Fibroblast of skin of back (primary cell): ENCODE measurements at regions not wholly inside any gene's neighbourhood (a gene's known extent, or its start where the extent isn't known, plus 50 kb on each side); places are given as distances from the start of the nearest gene placed in this dataset.
"Not testable (repeated sequence)": the region's sequence is repeated elsewhere in the genome, so short reads cannot be mapped to it uniquely, and the experiment has no call there.

Experiments used
- DNase-seq: peaks from one replicate; pipeline ENCODE4 v3.0.0-alpha.2; 2013

- no peak for DNase-seq
These were observed 73.2 kb downstream of the GGTLC2 start for GRCh38 chr22:22717664-22718063.

DNA sequence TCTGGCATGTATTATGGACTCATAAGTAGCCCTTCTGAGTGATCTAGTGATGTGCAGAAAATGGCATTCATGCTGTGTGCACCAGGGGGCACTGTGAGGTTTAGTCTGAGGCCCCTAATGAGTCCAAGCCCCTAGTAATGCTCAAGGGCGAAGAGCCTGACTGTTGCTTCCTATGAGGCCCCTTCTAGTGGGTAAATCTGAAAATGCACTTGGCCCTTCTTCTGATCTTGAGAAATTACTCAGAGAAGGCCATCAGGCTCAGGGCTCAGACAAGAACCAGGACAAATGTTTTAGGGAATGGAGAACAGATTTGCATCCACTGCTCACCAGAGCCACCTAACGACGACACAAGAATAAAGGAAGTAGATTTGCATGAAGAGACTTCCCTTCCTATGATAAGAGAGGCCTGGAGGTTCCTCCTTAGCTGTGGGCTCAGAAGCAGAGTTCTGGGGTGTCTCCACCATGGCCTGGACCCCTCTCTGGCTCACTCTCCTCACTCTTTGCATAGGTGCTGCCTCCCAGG is 75.8 kb downstream of the GGTLC2 start:
- peak; percentile 33 for DNase-seq

GRCh38 chr22:22720724-22721261 is 76.4 kb downstream of the GGTLC2 start:
- no peak for DNase-seq

- peak; percentile 13 for DNase-seq
These were observed 77.4 kb downstream of the GGTLC2 start for GRCh38 chr22:22721681-22722354.

- DNase-seq = no peak
These were observed 84.0 kb downstream of the GGTLC2 start for GRCh38 chr22:22728382-22728781.

DNA sequence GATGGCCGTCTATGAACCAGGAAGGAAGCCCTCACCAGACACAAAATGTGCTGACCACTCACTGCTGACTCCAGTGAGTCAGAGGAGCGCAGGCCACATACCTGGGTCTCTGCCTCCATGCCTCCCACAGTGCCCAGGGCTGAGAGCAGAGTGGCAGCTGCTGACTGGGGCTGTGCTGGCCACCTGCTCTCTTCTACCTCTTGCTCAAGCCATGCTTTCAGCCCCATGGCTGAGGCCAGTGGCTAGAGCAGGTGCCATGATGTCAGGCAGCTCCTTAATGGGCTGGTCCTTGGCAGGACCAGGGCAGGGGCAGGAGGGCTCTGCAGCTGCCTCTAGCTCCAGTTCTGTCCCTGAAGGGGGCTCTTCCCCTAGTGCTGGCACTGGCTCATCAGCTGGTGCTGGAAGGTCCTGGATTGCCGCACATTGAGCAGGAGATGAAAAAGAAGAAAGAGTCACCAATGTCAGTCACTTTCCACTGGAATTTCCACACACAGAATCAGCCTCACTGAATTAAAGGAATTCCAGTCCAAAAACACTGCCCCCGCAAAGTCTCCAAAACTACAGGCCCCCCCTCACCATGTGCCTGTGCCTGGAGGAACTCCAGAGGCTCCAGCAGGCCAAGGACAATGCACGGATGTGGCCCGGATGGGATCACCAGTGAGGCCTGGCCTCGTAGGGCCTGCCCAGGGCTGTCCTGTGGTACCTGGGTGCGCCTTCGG is 86.4 kb downstream of the GGTLC2 start:
- DNase-seq = no peak

DNA sequence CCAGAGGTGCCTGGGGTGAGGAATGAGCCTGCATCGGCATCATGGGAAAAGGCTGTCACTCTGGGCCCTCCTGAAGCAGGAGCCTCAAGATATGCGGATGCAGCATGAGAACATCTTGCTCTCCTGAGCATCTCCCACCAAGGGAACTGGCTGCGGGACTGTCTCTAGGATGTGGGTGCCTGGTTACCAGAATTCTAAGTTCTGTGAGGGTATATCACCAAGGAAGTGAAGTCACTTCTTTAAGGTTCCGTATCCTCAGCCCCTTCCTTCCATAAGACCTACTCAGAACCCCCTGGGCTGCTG is 86.9 kb downstream of the GGTLC2 start:
- no peak for DNase-seq

DNA sequence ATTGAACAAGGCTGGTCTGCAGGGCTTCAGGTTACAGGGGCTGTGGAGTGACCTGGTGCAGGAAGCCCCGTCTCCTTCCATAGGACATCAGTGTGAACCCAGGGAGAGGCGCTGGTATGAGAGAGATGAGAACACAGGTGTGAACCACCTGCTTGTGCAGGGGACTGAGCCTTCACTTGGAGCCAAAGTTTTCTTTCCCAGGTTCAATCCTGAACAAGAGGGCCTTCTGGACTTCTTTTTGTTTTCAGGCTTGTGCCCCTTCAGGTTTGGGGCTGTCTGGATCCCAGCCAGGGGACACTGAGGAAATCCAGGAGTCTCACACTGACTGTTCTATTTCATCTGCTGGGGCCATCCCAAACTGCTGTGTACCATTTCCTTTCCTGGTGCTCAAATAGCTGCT is 88.6 kb downstream of the GGTLC2 start:
- DNase-seq = not testable (repeated sequence)

DNA sequence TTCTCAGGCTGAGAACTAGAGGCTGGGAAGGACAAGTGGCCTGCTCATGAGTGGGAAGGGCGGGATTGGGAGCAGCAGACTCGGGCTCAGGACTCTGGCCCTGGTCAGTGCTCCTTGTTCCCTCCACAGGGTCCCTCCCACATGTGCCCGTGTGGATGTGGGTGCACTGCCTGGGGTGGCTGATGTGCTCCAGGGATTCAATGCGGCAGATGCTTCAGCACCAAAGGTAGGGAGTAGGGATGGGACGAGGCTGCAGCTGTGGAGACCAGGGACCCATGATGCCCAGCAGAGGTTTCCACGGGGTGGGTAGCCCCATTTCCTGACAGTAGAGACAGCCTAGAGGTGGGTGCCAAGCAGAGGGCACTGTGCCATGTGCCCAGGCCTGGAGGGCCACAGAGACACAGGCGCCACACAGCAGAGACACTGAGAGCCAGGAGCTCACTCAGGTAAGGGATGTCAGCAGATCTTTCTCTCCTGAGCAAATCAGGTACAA is 89.5 kb downstream of the GGTLC2 start:
- no peak for DNase-seq

DNA sequence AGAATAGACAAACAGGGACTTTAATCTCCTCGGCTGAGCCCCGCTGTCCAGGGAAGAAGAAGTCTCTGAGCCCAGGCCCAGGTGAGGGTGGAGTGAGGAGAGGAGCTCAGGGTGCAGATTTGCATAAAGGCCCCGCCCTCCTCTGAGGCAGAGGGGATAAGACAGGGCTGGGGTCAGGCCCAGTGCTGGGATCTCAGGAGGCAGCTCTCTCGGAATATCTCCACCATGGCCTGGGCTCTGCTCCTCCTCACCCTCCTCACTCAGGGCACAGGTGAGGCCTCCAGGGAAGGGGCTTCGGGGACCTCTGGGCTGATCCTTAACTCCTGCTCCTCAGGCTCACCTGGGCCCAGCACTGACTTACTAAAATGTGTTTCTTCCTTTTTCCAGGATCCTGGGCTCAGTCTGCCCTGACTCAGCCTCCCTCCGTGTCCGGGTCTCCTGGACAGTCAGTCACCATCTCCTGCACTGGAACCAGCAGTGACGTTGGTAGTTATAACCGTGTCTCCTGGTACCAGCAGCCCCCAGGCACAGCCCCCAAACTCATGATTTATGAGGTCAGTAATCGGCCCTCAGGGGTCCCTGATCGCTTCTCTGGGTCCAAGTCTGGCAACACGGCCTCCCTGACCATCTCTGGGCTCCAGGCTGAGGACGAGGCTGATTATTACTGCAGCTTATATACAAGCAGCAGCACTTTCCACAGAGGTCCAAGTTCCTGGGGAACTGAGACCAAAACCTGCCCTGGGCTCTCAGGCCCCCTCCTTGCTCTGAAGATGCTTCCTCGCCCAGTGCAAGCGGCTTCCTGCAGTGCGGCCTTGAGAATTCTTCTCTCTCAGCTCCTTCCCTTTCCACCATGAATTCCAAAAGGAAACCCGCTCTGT is 90.2 kb downstream of the GGTLC2 start:
- not testable (repeated sequence) for DNase-seq

DNA sequence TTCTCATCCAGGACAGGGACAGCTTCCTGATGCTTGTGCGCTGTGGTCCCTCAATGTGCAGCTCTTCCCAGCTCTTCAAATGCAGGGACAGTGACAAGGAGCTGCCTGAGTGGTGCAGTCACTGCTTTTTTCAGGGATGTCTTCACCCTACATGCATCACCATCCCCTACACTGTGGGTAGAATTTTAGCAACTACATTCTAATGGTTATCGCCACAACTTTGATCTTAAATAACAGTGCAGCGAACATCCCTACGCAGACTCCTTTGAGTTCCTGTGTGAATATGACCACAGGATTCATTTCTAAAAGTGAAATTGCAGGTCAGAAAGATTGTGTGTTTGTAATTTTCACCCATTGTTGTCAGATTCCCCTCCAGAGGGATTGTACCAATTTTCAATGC is 90.9 kb downstream of the GGTLC2 start:
- not testable (repeated sequence) for DNase-seq

- DNase-seq = no peak
These were observed 91.5 kb downstream of the GGTLC2 start for GRCh38 chr22:22735695-22736611.

GRCh38 chr22:22737590-22737989 is 93.2 kb downstream of the GGTLC2 start:
- no peak for DNase-seq

GRCh38 chr22:22738959-22739585 is 94.7 kb downstream of the GGTLC2 start:
- DNase-seq = no peak

GRCh38 chr22:22740560-22741276 is 96.3 kb downstream of the GGTLC2 start:
- DNase-seq = no peak

GRCh38 chr22:22741843-22742242 is 97.4 kb downstream of the GGTLC2 start:
- no peak for DNase-seq

DNA sequence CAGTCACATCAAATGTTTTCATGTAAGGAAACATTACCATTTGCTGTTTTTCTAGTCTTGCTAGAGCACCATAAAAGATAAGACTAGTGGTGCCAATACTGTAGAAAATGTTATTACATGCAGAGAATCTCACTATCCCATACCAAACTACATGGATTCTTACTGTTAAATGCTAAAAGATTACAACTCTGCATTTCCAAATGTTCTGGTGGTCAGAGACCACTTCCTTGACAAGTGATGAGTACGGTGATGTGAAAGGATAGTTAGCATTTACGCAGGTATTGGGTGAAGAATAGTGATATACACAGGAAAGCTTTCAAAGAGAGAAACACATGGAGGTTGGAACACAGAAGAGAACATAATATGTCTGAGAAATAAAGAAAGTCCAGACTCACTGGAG is 98.2 kb downstream of the GGTLC2 start:
- DNase-seq = no peak

DNA sequence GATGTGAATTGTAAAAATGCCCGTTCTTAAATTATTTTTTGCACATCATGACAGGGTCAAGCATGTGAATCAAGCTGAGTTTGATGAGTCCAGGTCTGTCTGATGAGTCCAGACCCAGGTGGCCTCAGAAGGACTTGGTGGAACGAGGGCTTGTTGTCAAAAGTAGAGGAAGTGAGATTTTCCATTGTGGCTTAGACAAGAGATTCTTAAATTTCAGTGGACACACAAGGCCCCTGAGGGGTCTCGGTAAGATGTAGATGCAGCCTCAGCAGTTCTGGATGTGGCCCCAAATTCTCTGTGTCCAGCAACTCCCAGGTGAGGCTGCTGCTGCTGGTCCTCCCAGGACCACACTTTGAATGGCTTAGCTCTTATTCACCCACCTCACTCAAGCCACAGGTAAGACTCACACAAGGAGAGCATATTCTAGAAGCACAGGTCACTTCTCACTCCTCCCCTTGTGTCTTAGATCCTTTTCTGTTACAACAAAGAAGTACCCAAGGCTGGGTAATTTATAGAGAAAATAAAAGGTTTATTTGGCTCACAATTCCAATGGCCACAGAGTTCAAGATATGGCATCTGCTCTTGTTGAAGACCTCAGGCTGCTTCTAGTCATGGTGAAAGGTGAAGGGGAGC is 98.8 kb downstream of the GGTLC2 start:
- no peak for DNase-seq

DNA sequence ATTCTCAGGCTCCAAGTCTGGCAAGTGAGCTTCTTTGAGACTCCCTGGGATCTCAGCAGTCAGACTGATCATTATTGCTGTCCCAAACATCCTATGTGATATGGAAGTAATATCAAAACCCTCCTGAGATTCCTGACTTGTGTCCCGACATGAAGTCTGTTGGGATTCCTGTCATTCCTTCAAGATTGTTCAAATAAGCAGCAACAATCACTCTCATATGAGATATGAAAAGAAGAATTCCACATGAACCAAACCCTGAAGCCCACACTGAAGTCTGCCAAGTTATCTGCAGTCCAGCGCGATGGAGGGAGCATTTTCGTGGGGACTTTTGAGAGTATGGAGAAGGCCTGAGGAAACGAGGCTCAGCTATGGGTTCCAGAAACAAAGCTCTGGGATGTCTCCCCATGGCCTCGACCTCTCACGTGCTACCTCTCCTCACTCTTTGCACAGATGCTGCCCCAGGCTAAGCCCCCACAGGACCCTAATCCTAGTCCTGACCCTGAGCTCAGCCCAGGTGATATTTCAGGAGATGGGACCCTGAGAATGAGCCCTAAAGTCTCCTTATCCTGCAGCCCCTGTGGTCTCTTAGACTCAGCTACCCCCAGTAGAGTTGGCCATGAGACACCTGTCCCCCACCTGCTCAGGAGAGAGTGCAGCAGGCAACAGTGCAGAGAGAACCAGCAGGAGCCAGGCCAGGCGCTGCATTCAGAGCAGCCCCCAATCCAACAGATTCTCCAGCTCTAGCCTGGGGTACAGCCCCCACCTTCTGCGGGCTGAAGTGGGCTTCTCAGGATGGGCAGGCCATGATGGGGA is 100.2 kb downstream of the GGTLC2 start:
- DNase-seq = no peak
